HG03095 (cell line): ENCODE measurements at regions not wholly inside any gene's neighbourhood (a gene's known extent, or its start where the extent isn't known, plus 50 kb on each side); places are given as distances from the start of the nearest gene placed in this dataset.
A peak's percentile ranks its signal among the peaks of the same experiment; 100 is the strongest.
"Not testable (repeated sequence)": the region's sequence is repeated elsewhere in the genome, so short reads cannot be mapped to it uniquely, and the experiment has no call there.

Experiments
- ATAC-seq: cut with Tn5 transposase; IDR thresholded peaks from one replicate; pipeline ENCODE4 v1.9.1; 2021; ENCODE audit warnings: moderate library complexity; ENCODE audit not compliant: unreplicated experiment

GRCh38 chr6:166846446-166847142 lies 109.8 kb downstream of the RNASET2 start:
- ATAC-seq = not testable (repeated sequence)

DNA sequence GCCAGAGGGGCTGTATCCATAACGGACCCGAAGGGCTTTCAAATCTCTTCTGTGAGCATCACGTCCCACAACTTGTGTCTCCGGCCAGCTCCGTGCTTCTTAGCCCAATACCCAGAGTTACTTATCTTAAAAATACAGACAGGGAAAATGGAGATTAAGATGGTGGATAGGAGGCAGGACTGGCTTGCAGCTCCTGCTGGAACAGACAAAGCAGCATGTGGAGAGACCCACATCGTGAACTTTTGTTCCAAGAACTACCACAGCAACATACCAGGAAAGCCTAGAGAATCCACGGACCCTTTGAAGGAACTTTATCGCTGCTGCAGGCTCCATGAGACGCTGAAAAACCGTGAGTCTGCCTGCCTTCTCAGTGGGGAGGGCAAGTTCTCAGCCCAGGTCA lies 113.7 kb downstream of the RNASET2 start:
- ATAC-seq = no peak

- ATAC-seq = no peak
These were observed 115.1 kb downstream of the RNASET2 start for GRCh38 chr6:166841216-166841615.

- no peak for ATAC-seq
These were observed 116.8 kb downstream of the RNASET2 start for GRCh38 chr6:166839569-166839968.

GRCh38 chr6:166838987-166839386 lies 117.4 kb downstream of the RNASET2 start:
- no peak for ATAC-seq

GRCh38 chr6:166836785-166837718 lies 119.3 kb downstream of the RNASET2 start:
- no peak for ATAC-seq

- no peak for ATAC-seq
These were observed 122.3 kb downstream of the RNASET2 start for GRCh38 chr6:166834049-166834448.

DNA sequence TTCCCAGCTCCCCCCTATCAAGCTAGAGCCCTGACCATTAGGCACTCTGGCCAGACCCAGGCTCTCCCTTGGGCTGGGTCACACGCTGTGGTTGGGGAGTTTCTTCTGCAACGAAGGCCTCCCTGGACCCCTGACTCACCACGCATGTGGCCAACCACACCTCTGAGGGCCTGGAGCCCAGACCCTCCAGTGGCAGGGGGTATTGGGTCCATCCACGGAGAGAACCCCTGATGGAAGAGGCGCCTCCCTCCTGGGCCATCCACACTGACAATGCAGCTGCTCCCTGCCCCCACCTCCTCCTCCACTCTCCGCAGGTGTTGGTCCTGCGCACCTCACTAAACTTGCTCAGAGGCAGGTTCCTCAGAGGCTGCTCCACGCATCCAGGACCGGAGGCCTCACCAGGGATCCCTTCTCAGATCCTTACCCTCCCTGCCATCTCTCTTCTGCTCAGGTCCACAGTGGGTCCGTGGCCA lies 125.4 kb downstream of the RNASET2 start:
- peak; percentile 20 for ATAC-seq

DNA sequence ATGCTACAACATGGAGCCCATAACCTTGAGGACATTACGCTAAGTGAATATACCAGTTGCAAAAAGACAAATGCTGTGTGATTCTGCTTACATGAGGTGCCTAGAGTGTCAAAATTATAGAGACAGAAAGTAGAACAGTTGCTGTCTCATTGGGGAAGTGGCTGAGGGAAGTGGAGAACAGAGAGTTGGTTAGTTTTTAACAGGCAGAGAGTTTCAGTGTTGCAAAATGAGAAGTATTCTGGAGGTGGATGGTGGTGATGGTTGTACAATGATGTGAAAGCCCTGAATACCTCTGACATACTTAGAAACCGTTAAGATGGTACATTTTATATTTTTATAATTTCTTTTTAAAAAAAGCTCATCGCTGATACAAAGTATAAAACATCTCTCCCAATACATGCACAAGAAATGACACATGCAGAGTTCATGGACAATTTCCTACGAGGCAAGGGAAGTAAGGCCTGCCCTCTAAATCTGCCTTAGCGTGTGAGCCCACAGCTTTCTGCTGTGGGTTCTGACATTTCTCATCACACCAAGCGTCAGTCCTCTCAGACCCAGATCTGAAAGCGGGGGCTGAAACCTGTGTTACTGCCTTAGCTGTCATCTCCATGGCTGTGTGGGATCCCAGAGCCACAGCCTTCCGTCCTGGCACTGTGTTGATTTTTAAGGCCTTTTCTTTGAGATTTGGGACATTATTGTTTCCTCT lies 126.0 kb downstream of the RNASET2 start:
- ATAC-seq = peak; percentile 92

DNA sequence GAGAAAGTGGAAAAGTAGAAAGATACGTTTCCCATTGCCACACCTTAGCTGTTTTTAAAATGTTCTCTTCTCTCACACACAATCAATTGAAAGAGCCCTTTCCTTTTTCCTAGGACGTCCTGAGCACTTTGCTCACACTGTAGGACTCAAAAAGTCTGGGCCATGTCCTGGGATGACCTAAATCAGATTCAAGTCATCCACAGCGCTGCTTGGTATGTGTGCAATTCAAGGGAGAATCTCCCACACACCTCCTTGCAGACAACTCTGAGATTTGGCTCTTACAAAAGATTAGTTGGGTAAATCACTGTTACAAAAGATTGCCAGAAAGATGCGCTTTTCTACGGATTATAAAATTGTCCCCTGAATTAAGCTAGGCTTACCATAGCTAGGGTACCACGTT lies 130.1 kb downstream of the RNASET2 start:
- no peak for ATAC-seq

- ATAC-seq = no peak
These were observed 130.7 kb downstream of the RNASET2 start for GRCh38 chr6:166825553-166826145.

DNA sequence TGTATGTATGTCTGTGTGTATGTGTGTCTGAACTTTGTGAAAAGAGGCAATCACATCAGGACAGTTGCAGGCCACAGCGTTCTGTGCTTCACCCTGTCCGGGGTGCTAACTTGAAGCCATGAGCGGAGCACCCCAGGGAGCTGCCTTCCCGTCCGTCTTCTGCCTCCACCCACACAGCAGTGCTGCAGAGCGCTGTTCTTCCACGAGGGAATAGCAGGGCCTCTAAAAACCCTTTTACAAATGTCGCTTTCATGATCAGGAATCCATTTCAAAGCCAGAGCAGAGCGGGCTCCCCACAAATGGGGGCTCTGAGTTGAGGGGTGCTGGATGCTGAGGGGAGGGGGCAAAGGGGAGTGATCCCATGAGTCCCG lies 131.5 kb downstream of the RNASET2 start:
- no peak for ATAC-seq

DNA sequence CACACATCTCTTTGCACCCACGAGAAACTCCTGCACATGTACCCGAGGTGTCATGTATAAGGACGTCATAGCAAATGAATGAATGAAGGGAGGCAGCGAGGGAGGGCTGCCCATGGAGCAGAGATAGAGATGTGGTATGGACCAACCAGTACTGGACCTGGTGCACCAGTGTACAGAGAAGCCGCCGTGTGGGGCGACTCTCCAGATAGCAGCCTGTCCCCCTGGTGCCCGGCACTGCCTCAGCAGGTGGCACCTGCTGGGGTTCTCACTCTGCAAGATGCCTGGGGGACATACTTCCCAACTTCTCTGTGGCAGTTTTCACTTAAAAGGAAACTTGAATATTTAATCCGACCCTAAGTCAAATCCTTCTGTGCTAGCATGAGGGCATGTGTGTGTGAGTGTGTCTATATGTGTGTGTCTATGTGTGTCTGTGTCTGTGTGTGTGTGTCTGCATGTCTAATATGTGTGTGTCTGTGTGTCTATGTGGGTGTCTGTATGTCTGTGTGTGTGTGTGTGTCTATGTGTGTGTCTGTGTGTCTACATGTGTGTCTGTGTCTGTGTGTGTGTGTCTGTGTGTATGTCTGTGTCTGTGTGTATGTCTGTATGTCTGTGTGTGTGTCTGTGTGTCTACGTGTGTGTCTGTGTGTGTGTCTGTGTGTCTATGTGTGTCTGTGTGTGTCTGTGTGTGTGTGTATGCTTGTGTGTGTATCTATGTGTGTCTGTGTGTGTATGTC lies 132.0 kb downstream of the RNASET2 start:
- ATAC-seq = no peak

- ATAC-seq = no peak
These were observed 133.7 kb downstream of the RNASET2 start for GRCh38 chr6:166822609-166823008.

DNA sequence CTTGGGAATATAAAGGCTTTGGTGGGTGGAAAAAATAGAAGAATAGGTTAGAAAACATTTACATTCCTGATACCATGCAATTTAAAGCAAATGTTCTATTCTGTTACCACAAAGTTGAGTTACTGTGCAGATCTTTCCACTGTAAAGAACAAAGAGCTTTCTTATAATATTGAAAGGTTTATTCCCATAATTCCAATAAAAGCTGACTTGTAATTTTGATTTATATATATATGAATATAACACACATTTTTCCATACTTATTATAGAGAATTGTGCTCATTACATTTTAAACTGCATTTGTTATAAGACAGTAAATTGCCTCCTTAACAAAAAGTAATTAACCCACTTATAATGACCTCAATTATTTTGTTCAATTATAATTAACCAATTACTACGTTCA lies 135.9 kb downstream of the RNASET2 start:
- ATAC-seq = no peak

DNA sequence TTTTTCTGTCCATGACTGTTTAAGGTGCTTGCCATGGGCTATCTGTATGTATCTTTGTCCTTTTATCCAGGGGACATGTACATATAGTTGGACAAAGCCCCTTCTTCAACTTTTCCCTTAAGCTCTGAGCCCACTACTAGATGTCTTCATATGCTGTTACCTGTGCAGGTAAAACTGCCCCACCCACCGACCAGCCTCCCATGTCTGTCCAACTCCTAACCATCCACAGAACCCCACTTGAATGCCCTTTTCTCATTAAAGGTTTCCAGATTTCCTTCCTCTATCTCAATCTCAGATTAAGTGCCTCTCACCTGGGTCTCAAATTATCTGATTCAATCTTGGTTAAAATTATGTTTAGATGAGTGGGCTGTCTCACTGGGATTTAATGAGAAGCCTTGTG lies 136.3 kb downstream of the RNASET2 start:
- ATAC-seq = no peak

- ATAC-seq = no peak
These were observed 140.7 kb downstream of the RNASET2 start for GRCh38 chr6:166815629-166816028.

DNA sequence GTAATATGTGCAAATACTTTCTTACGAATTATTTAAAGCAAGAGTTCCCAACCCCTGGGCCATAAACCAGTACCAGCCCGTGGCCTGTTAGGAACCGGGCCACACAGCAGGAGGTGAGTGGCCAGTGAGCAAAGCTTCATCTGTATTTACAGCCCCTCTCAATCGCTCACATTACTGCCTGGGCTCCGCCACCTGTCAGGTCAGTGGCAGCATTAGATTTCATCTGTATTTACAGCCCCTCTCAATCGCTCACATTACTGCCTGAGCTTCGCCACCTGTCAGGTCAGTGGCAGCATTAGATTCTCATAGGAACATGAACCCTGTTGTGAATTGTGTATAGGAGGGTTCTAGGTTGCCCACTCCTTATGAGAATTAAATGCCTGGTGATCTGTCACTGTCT lies 142.0 kb downstream of the RNASET2 start:
- no peak for ATAC-seq

GRCh38 chr6:166813461-166813860 lies 142.9 kb downstream of the RNASET2 start:
- no peak for ATAC-seq

- no peak for ATAC-seq
These were observed 145.5 kb downstream of the RNASET2 start for GRCh38 chr6:166810864-166811263.
